GM12878 (cell line): ENCODE measurements at regions not wholly inside any gene's neighbourhood (a gene's known extent, or its start where the extent isn't known, plus 50 kb on each side); places are given as distances from the start of the nearest gene placed in this dataset.

ENCODE experiments used
- ATF2 ChIP-seq: IDR thresholded peaks from 2 replicates; pipeline ENCODE4 v1.6.1; 2012; ENCODE audit warnings: low read length, inconsistent platforms
- CBX3 ChIP-seq: fragments of 200-600 bp; sonication (generic); IDR thresholded peaks from 2 replicates; pipeline ENCODE4 v1.6.1; 2016; ENCODE audit warnings: low read depth, borderline replicate concordance
- MXI1 ChIP-seq: fragments of 150-350 bp; IDR thresholded peaks from 2 replicates; pipeline ENCODE4 v1.6.1; 2011; ENCODE audit warnings: low read depth, mild to moderate bottlenecking, inconsistent platforms, low read length, improper control_type of control experiment
- POLR2AphosphoS5 ChIP-seq: IDR thresholded peaks from 2 replicates; pipeline ENCODE4 v1.6.1; 2011; ENCODE audit warnings: mild to moderate bottlenecking, low read length, inconsistent platforms
- RBBP5 ChIP-seq: fragments of 200-600 bp; sonication (generic); conservative IDR thresholded peaks from 2 replicates; pipeline ENCODE4 v1.6.1; 2016
- SIN3A ChIP-seq: IDR thresholded peaks from 2 replicates; pipeline ENCODE4 v1.6.1; 2012; ENCODE audit warnings: low read depth, low read length, improper control_type of control experiment
- SKIL ChIP-seq: fragments of 450-650 bp; IDR thresholded peaks from 2 replicates; pipeline ENCODE4 v1.6.1; 2017; ENCODE audit warnings: mild to moderate bottlenecking, low read depth, inconsistent platforms; ENCODE audit not compliant: poor library complexity, severe bottlenecking
- SMC3 ChIP-seq: IDR thresholded peaks from 2 replicates; pipeline ENCODE4 v1.6.1; 2011; ENCODE audit warnings: low read length, improper control_type of control experiment, borderline replicate concordance
- SUPT20H ChIP-seq: IDR thresholded peaks from 2 replicates; pipeline ENCODE4 v1.6.1; 2011; ENCODE audit warnings: low read depth, mild to moderate bottlenecking, low read length, moderate library complexity, borderline replicate concordance; ENCODE audit not compliant: control insufficient read depth
- TAF1 ChIP-seq: IDR thresholded peaks from 2 replicates; pipeline ENCODE4 v1.6.1; 2011; ENCODE audit warnings: mild to moderate bottlenecking, low read depth, low read length, borderline replicate concordance
- TBL1XR1 ChIP-seq: IDR thresholded peaks from 2 replicates; pipeline ENCODE4 v1.6.1; 2012; ENCODE audit warnings: low read depth, low read length, improper control_type of control experiment
- TCF7 ChIP-seq: IDR thresholded peaks from 2 replicates; pipeline ENCODE4 v1.6.1; 2014; ENCODE audit warnings: antibody characterized with exemption, borderline replicate concordance
- USF2 ChIP-seq: IDR thresholded peaks from 2 replicates; pipeline ENCODE4 v1.6.1; 2011; ENCODE audit warnings: low read depth, low read length, improper control_type of control experiment, borderline replicate concordance
- TF ChIP-seq, protein P1 (sequence below), 3 experiments: IDR thresholded peaks in 2 of 3; conservative IDR thresholded peaks in 1 of 3; 2 replicates each; pipeline ENCODE4 v1.5.1; 2011; ENCODE audit warnings: low read depth in 3 of 3, low read length in 3 of 3, mild to moderate bottlenecking in 3 of 3, control low read depth in 2 of 3, moderate library complexity in 2 of 3, inconsistent platforms in 1 of 3, mixed read lengths in 1 of 3; ENCODE audit not compliant: control insufficient read depth in 2 of 3, insufficient read depth in 1 of 3; ENCODE audit errors: extremely low read depth in 1 of 3

DNA sequence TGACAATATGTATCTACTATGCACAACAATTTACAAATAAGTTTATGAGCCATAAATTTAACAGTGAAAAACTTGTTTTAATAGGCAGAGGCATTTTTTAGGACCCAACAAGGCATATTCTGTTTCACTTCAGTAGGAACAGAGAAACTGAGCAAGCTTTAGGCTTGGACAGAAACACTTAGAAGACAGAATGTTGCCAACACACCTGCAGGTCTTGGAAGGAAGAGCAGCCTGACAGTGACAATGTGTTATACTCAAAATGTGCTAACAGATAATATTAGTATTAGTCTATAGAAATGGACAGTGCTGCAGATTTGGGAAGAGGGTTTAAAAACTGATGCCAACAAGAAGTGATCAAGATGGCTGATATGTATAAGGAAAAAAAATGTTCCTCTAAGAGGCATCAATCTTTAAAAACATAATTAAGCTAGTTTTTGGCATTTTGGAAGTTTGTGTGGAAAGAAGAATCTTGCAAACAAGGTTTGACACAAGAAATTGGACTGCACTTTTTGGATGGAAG is 297.1 kb upstream of the FSIP2 start:
- no peak for TF ChIP-seq TCF7
- TF ChIP-seq SIN3A: no peak
- TF ChIP-seq, protein P1, sequence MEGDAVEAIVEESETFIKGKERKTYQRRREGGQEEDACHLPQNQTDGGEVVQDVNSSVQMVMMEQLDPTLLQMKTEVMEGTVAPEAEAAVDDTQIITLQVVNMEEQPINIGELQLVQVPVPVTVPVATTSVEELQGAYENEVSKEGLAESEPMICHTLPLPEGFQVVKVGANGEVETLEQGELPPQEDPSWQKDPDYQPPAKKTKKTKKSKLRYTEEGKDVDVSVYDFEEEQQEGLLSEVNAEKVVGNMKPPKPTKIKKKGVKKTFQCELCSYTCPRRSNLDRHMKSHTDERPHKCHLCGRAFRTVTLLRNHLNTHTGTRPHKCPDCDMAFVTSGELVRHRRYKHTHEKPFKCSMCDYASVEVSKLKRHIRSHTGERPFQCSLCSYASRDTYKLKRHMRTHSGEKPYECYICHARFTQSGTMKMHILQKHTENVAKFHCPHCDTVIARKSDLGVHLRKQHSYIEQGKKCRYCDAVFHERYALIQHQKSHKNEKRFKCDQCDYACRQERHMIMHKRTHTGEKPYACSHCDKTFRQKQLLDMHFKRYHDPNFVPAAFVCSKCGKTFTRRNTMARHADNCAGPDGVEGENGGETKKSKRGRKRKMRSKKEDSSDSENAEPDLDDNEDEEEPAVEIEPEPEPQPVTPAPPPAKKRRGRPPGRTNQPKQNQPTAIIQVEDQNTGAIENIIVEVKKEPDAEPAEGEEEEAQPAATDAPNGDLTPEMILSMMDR (IDR thresholded peaks at IDR 0.05 in 2 of 3, conservative IDR thresholded peaks at IDR 0.05 in 1 of 3; ENCODE audit: control insufficient read depth in 2 of 3, extremely low read depth in 1 of 3, insufficient read depth in 1 of 3, low read depth in 3 of 3, low read length in 3 of 3): no peak
- TF ChIP-seq TAF1: no peak
- TF ChIP-seq SKIL: no peak
- TF ChIP-seq ATF2: no peak
- TF ChIP-seq RBBP5: no peak
- no peak for TF ChIP-seq SMC3
- no peak for TF ChIP-seq SUPT20H
- no peak for TF ChIP-seq TBL1XR1
- TF ChIP-seq MXI1: no peak
- no peak for TF ChIP-seq POLR2AphosphoS5
- TF ChIP-seq CBX3: no peak
- TF ChIP-seq USF2: no peak
